ENCODE measurements at regions not wholly inside any gene's neighbourhood (a gene's known extent, or its start where the extent isn't known, plus 50 kb on each side); places are given as distances from the start of the nearest gene placed in this dataset.

DNA sequence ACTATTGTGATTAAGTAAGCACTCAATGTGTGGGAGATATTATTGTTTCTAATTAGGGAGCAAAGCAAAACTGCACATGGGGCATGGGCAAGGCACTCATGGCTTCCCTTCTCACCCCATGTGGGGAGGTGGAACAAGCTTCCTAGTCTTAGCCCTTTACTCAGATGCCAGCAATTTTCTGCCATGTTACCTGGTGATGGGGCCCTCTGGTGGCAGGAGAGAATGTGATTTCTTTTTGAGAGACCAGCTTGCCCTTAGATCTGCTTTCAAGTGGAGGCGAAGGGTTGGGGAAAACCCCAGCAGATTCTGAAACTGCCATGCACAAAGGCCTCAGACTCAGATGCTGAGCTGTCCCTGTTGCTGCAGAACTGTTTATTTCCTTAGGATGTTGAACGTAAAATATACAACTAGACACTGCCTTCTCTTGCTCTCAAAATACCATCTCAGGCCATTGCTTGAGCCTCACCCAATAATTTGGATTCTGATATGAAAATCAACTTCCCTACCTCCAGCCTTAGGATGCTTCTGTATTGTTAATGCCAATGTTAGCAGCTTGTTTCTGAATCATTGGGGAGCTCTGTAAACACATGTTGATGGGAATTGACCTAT, 130.2 kb upstream of the TPRG1 start:
- TF ChIP-seq EP300 (IDR thresholded peaks at IDR 0.05): no peak
- TF ChIP-seq, protein P1, sequence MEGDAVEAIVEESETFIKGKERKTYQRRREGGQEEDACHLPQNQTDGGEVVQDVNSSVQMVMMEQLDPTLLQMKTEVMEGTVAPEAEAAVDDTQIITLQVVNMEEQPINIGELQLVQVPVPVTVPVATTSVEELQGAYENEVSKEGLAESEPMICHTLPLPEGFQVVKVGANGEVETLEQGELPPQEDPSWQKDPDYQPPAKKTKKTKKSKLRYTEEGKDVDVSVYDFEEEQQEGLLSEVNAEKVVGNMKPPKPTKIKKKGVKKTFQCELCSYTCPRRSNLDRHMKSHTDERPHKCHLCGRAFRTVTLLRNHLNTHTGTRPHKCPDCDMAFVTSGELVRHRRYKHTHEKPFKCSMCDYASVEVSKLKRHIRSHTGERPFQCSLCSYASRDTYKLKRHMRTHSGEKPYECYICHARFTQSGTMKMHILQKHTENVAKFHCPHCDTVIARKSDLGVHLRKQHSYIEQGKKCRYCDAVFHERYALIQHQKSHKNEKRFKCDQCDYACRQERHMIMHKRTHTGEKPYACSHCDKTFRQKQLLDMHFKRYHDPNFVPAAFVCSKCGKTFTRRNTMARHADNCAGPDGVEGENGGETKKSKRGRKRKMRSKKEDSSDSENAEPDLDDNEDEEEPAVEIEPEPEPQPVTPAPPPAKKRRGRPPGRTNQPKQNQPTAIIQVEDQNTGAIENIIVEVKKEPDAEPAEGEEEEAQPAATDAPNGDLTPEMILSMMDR (IDR thresholded peaks at IDR 0.05): peak in 2 of 3 experiments; percentile 13 to 40
- TF ChIP-seq POLR2A (IDR thresholded peaks at IDR 0.05; ENCODE audit: low read depth): no peak

Data from esophagus muscularis mucosa (tissue), 4 donors.